Ammon's horn (tissue), 1 donor: ENCODE measurements at regions not wholly inside any gene's neighbourhood (a gene's known extent, or its start where the extent isn't known, plus 50 kb on each side); places are given as distances from the start of the nearest gene placed in this dataset.

Experiments
- DNase-seq: peaks from one replicate; pipeline ENCODE4 v3.0.0-alpha.2; 2016; ENCODE audit warnings: low spot score

- DNase-seq: peak; percentile 0
Measured at GRCh38 chr2:119104414-119104813, 54.1 kb downstream of the C1QL2 start.

- no peak for DNase-seq
Measured at GRCh38 chr2:119102964-119103363, 55.6 kb downstream of the C1QL2 start.

GRCh38 chr2:119088416-119088815 is 70.1 kb downstream of the C1QL2 start:
- DNase-seq: no peak

- DNase-seq: no peak
Measured at GRCh38 chr2:119086327-119086726, 72.2 kb downstream of the C1QL2 start.

GRCh38 chr2:119085613-119086012 is 72.9 kb downstream of the C1QL2 start:
- no peak for DNase-seq

- DNase-seq: no peak
Measured at GRCh38 chr2:119083416-119083815, 75.1 kb downstream of the C1QL2 start.

- DNase-seq: no peak
Measured at GRCh38 chr2:119082821-119083400, 75.6 kb downstream of the C1QL2 start.

- no peak for DNase-seq
Measured at GRCh38 chr2:119078796-119079195, 79.8 kb downstream of the C1QL2 start.

- DNase-seq: no peak
Measured at GRCh38 chr2:119076713-119077112, 81.8 kb downstream of the C1QL2 start.

- DNase-seq: no peak
Measured at GRCh38 chr2:119073213-119073612, 85.3 kb downstream of the C1QL2 start.

- DNase-seq: no peak
Measured at GRCh38 chr2:119071476-119071875, 87.1 kb downstream of the C1QL2 start.

GRCh38 chr2:119069781-119070180 is 88.8 kb downstream of the C1QL2 start:
- no peak for DNase-seq

- DNase-seq: no peak
Measured at GRCh38 chr2:119068154-119068725, 90.3 kb downstream of the C1QL2 start.

GRCh38 chr2:119066272-119066804 is 92.2 kb downstream of the C1QL2 start:
- DNase-seq: no peak

GRCh38 chr2:119065146-119065545 is 93.4 kb downstream of the C1QL2 start:
- DNase-seq: no peak

GRCh38 chr2:119064567-119064966 is 94.0 kb downstream of the C1QL2 start:
- DNase-seq: no peak

- no peak for DNase-seq
Measured at GRCh38 chr2:119063177-119063576, 95.4 kb downstream of the C1QL2 start.

GRCh38 chr2:119062652-119063051 is 95.9 kb downstream of the C1QL2 start:
- DNase-seq: no peak

GRCh38 chr2:119062179-119062578 is 96.4 kb downstream of the C1QL2 start:
- no peak for DNase-seq

GRCh38 chr2:119059940-119060339 is 98.6 kb downstream of the C1QL2 start:
- DNase-seq: no peak

- no peak for DNase-seq
Measured at GRCh38 chr2:119059287-119059686, 99.3 kb downstream of the C1QL2 start.

GRCh38 chr2:119053700-119054436 is 104.7 kb downstream of the C1QL2 start:
- no peak for DNase-seq

- no peak for DNase-seq
Measured at GRCh38 chr2:119051263-119051662, 107.3 kb downstream of the C1QL2 start.
